Epithelial cell of prostate (primary cell): ENCODE measurements at regions not wholly inside any gene's neighbourhood (a gene's known extent, or its start where the extent isn't known, plus 50 kb on each side); places are given as distances from the start of the nearest gene placed in this dataset.
A peak's percentile ranks its signal among the peaks of the same experiment; 100 is the strongest.
"Not testable (repeated sequence)": the region's sequence is repeated elsewhere in the genome, so short reads cannot be mapped to it uniquely, and the experiment has no call there.

ENCODE experiments used
- DNase-seq: peaks from one replicate; pipeline ENCODE4 v3.0.0-alpha.2; 2011; ENCODE audit warnings: low read depth, low spot score
- H3K27ac ChIP-seq: fragments of 450-650 bp; 2 replicates; pipeline ENCODE4 v1.5.1; 2017; ENCODE audit warnings: mild to moderate bottlenecking

DNA sequence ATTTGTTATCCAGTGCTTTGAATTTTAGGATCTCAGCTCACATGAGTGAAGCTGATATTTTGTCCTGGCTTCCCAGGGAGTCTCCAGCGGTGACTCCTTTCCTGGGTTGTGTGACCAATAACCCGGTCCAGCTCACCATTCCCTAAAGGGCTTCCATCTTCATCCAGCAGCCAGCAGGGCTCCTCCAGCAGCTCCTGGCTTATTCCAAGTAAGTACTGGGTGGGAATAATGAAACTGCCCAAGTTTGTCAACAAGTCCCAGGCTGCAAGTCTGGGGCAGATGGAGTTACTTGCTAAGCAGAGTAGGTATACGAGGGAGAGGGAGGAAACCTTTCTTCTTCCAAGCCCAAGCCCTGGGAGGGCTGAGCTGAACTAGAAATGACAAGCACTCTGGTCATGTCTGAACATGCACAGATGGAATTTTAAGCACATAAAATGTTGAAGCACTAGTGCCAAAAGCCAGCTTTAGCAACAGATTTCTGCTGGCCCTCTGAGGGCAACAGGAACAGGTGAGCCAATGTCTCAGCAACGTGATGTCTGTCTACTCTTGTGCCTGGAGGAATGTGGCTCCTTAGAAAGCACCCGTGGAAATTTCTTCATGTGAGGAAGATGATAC, 153.7 kb upstream of the DAPK1 start:
- H3K27ac ChIP-seq: no peak overlapping the region
- no peak for DNase-seq

DNA sequence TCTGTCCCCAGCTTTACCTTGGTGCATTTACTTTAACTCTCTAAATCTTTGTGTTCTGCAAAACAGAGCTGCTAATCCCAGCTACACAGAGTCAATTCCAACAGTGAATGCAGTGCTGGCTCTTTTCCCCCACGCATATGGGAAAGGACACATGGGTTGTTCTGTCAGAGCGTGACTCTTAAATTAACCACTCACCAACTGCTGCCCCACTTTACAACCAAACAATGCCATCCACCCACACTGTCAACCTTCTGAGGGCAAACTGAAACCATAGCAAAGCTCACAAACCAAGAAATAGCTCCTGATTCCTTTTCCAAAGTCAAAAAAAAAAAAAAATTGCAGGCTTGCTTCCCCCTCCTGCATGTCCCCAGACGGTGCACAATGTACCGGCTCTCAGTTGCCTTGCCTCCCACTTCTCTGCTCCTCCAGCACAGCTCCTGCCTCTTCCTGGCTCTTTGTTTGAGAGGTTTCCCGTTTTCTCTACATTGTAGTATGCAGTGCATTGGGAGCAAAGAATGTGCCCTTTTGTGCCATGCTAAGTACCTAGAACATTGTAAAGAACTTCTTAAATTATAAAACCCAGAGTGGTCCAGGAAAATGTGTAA, 151.5 kb upstream of the DAPK1 start:
- no peak for DNase-seq

DNA sequence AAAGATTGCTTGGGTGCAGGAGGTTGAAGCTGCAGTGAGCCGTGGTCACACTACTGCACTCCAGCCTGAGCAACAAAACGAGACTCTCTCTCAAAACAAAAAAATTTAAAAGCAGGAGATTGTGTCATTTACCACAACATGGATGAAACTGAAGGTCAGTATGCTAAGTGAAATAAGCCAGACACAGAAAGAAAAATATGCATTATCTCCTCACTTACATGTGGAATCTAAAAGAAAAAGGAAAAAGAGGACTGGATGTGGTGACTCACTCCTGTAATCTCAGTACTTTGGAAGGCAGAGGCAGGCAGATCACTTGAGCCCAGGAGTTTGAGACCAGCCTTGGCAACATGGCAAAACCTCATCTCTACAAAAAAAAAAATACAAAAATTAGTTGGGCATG, 146.8 kb upstream of the DAPK1 start:
- no peak overlapping the region for H3K27ac ChIP-seq
- DNase-seq: no peak

More for the DNA sequence above, 151.5 kb upstream of the DAPK1 start:
- no peak overlapping the region for H3K27ac ChIP-seq

DNA sequence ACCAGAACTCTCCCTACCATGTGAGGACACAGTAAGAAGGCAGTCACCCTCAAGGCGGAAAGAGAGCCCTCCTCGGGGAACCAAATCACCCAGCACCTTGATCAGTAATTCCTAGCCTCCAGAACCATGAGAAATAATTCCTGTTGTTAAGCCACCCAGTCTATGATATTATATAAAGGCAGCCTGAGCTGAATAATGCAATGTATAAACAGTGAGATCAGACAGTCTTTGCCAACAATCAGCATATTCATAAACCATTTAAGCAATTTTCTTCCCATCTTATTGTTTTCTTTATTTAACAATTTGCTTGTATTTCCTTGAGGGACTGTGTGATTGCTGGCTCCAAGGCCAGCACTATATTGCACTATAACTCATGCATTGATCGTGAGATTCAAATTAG, 144.4 kb upstream of the DAPK1 start:
- no peak overlapping the region for H3K27ac ChIP-seq
- no peak for DNase-seq

DNA sequence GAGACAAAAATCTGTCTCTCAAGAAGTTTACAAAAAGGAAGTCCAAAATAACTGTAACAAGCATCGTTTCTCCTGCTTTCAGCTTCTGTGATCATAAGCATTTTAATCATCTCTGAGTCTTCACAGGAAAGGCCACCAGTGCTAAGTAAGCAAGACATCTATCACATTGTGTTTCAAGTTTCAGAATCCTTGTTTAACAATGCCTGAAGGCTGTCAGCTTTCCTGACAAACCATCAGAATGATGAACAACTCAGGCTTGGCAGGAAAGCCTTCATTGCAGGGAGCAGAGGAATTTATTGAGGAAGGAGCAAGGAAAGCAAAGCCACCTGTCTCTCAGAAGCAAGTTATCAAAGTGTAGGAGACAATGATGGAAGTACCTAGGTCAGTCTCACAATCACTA, 143.5 kb upstream of the DAPK1 start:
- no peak overlapping the region for H3K27ac ChIP-seq
- DNase-seq: no peak

DNA sequence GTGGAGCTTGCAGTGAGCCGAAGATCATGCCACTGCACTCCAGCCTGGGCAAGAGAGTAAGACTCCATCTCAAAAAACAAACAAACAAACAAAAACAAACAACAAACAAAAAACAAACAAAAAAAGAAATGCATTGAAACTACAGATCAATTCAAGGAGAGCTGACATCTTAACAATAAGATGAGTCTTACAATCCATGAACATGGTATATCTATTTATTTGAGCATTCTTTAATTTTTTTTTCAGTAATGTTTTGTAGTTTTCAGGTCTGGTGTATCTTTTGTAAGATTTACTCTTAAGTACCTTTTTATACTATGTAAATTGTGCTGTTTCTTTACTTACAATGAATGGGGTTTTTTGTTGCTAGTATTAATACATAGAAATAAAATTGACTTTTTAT, 140.1 kb upstream of the DAPK1 start:
- DNase-seq: no peak
- no peak overlapping the region for H3K27ac ChIP-seq

DNA sequence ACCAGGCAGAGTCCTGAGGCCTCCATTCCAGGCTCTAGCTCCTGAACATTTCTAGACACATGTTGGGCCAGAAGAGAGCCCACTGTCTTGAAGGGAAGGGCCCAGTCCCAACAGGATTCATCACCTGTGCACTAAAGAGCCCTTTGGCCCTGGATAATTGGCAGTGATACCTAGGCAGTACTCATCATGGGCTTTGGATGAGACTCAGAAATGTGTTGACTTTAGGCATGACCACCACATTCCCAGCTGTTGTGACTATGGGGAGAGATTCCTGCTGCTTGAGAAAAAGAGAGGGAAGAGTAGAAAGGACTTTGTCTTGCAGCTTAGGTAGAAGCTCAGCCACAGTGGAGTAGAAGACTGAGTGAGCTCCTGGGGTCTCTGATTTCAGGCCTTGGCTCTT, 138.4 kb upstream of the DAPK1 start:
- no peak overlapping the region for H3K27ac ChIP-seq
- DNase-seq: no peak

DNA sequence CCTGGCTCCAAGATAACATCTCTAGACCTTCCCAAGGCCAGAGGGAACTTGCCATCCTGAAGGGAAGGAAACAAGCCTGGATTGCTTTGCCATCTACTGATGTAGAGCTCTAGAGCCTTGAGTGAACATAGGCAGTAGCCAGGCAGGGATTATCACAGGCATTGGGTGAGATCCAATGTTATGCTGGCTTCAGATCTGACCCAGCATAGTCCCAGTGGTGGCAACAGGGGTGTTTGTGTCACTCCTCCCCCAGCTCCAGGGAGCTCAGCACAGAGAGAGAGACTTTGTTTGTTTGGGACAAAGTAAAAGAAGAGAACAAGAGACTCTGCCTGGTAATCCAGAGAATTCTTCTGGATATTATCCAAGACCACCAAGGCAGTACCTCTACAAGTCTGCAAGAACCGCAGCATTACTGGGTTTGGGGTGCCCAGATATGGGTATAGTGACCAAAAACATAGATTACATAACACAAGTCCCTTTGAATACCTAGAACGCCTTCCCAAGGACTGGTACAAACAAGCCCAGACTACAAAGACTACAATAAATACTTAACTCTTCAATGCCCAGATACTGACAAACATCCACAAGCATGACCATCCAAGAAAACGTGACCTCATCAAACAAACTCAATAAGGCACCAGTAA, 137.6 kb upstream of the DAPK1 start:
- no peak overlapping the region for H3K27ac ChIP-seq
- no peak for DNase-seq

DNA sequence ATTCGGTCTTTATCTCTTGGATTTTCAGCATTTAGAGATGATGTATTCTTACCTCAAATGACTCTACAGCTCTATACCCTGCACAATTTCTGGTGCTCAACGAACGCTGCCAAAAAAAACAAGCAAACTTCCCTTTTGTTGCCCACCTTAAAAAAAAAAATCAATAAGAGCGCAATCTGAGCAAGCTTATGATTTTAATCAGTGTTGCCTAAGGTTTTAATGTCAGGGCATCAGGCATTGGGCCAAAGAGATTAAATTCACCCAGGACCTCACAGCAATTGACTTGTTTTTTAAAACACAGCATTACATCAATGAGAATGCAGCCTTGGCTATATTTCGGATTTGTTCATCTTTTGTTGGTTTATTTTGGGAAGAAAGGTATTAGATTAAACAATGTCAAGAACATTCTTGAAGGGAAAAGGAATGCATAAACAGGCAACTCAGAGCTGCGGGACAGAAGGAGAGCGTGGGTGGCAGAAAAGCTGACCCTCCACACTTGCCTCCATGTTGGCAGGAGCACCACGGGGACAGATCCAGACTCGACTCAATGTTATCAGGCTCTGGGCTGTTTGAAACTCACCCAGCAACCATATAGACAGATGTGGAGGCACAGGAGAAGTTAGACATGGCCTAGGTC, 127.5 kb upstream of the DAPK1 start:
- no peak overlapping the region for H3K27ac ChIP-seq
- no peak for DNase-seq

DNA sequence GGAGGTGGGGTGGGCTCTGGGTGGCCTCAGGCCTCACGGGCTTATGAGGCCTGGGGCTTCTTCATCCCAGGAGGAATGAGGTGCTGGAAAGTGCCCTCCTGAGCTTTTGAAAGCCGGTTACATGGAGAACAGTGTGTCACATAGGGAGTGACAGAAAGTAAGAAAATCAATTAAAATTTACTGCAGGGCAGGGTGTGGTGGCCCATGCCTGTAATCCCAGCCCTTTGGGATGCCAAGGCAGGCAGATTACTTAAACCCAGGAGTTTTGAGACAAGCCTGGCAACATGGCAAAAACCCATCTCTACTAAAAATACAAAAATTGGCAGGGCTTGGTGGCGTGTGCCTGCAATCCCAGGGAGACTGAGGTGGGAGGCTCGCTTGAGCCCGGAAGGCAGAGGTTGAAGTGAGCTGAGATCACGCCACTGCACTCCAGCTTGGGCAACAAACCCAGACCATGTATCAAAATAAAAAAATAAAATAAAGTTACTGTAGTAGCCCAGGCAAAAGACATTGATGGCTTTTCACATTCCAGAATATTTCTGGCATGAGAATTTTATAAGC, 125.8 kb upstream of the DAPK1 start:
- H3K27ac ChIP-seq: no peak overlapping the region
- DNase-seq: no peak

DNA sequence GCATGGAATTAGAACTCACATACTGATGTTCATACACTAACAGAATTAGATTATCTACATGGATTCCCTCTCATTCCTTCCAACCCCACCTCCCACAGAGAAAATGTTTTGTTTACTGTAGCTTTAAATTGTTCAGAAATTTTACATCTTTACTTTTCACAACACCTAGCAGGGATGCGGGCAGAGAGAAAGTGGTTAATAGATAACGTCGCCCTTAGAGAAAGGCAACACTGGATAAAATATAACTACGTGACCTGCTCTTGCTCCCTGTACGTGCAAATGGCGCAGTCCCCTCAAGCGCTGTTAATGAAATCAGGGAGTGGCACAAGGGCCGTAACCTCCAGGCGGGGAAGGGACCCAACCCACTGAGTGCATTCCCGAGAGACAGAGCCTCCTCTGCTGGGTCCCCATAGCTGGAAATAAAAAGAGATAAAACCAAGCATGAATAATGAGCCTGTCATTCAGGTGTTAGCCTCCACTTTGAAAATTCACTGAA, 125.3 kb upstream of the DAPK1 start:
- DNase-seq: no peak
- H3K27ac ChIP-seq: no peak overlapping the region

DNA sequence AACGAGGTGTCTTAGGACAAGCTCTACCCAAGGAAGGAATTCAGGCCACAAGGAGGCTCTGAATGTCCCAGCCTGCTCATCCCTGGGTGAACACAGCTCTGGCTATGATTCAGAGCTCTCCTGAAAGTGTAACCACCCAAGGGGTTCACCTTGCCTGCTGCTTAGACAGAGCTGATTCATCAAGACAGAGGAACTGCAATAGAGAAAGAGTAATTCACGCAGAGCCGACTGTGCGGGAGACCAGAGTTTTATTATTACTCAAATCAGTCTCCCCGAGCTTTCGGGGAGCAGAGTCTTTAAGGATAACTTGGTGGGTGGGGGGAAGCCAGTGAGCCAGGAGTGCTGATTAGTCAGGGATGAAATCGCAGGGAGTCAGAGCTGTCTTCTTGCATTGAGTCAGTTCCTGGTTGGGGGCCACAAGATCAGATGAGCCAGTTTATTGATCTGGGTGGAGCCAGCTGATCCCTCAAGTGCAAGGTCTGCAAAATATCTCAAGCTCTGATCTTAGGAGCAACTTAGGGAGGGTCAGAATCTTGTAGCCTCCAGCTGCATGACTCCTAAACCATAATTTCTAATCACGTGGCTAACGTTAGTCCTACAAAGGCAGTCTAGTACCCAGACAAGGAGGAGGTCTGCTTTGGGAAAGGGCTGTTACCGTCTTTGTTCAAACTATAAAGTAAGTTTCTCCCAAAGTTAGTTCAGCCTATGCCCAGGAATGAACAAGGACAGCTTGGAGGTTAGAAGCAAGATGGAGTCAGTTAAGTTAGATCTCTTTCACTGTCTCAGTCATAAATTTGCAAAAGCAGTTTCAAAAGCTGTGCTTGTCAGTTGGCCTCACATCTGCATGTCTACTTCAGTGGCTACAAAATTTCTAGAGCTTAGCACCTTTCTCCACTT, 123.4 kb upstream of the DAPK1 start:
- not testable (repeated sequence) for DNase-seq
- peak overlapping the region; percentile 5 for H3K27ac ChIP-seq

DNA sequence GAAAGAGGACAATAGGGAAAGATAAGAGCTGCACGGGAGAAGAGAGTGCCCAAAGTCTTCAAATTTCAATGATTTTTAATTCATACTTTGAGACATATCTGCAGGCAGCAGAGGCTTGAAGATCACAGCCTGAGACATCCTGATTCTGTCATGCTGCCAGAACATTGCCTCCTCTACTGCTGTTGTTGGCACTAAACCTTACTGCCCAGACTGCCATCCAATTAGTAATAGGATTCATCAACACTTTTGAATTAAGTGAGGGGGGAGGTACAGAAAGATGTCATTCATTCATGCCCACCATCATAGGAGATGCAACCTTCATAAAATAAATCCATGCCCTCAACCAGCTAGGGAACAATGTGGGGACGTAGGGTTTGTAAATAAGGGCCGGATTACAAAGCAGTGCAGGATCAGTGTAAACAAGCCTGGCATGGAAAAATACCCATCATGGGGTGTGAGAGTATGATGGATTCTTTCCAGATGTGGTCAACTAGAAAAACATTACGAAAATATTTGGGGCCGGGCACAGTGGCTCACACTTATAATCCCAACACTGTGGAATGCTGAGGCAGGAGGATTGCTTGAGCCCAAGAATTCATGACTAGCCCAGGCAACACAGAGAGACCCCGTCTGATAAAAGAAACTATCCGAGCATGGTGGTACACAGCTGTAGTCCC, 122.1 kb upstream of the DAPK1 start:
- H3K27ac ChIP-seq: no peak overlapping the region
- no peak for DNase-seq

DNA sequence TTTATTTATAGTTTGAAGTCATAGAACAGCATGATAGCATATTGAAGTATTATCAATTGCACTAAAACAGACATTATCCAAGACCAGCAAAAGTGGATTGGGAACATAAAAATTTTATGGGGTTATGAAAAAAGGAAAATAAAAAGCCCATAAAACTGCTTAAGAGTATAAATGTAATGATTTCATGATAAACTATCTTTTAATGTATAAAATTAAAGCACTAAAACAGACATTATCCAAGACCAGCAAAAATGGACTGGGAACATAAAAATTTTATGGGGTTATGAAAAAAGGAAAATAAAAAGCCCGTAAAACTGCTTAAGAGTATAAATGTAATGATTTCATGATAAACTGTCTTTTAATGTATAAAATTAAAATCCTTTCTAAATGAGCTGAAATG, 119.0 kb upstream of the DAPK1 start:
- H3K27ac ChIP-seq: no peak overlapping the region
- DNase-seq: no peak

DNA sequence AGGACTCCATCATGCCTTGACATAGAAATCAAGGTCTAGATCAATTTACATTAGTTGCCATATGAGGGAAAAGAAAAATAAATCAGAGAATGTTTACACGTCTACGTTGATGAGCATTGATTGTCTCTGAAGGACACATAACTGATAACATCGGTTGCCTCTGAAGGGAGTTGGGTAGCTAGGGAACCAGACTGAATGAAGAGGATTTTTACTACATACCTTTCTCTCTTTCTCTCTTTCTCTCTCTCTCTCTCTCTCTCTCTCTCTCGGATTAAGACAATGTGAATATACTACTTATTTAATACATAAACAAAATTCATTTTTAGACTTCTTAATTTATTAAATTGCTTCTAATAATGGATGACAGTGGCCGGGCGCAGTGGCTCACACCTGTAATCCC, 118.4 kb upstream of the DAPK1 start:
- DNase-seq: no peak
- H3K27ac ChIP-seq: no peak overlapping the region

DNA sequence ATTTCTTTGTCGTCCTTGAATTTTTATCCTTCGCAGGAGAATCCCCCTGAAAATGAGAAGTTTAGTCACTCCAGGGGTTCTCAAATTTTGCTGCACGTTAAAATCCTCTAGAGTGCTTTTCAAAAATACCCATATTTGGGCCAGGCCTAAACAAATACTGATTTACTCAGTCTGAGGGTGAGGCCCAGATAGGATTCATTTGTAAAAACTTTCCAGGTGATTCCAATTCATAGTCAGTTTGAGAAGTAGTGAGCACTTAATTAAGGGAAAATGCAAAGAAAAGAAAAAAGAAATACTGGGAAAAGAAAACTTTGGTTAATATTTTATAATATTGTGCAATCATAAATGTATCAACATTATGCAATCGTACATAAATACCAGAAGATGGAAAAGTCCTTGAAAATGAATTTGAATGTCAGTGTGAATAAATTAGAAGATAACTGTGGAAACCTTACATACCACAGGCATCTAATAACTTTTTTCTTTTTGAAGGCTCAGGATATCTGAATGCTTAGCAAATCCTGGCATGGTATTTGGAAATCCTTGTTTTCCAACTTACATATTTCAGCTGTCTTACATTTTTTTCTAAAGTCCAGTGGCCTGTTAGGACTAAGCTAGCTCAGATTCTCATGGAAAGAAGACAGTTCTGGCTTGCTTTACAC, 116.5 kb upstream of the DAPK1 start:
- no peak for DNase-seq

DNA sequence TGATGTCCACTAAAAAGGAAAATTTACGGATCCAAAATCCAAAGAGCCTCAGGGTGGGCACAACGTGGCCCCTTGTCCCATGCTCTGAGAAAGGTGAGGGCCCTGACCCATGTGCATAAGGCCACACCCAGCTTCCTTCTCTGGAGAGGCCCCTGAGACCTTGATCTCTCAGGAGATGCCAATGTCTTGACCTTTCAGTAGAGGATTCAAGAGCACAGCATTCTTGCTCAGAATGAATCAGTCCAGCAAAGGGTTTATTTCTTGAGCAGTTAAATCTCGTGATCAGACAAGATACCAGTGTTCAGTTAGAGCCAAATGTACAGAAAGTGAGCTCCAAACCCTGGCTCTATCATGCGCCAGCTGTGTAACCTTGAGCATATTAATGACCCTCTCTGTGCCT, 115.9 kb upstream of the DAPK1 start:
- peak overlapping the region; percentile 27 for H3K27ac ChIP-seq
- DNase-seq: no peak

More for the DNA sequence above, 116.5 kb upstream of the DAPK1 start:
- H3K27ac ChIP-seq: peak overlapping the region; percentile 27

DNA sequence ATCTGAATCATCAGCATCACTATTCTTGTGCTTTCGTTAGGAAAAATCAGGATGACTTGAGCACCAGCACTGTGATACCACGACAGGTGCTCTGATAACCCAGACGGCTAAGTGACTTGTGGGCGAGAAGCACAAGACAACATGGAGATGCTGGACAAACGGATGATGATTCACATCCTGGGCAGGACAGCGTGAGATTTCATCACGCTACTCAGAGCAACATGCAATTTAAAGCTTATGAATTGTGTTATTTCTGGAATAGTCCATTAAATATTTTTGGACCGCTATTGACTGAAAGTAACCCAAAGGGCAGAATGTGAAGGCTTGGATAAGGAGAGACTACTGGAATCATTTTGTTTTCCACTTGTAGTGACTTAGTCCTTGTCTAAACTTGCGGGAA, 114.8 kb upstream of the DAPK1 start:
- H3K27ac ChIP-seq: peak overlapping the region; percentile 11
- DNase-seq: no peak
